Dendritic cell treated with granulocyte-macrophage colony-stimulating factor and Interleukin-4, amounts not matched to agents 40 ng/mL and 50 ng/mL, for 4 days (primary cell): ENCODE measurements at regions not wholly inside any gene's neighbourhood (a gene's known extent, or its start where the extent isn't known, plus 50 kb on each side); places are given as distances from the start of the nearest gene placed in this dataset.

Source experiments
- H3K27ac Mint-ChIP-seq: one replicate; pipeline ENCODE4 v1.8.0; 2022; ENCODE audit warnings: mild to moderate bottlenecking, mixed read lengths
- H3K27me3 Mint-ChIP-seq: one replicate; pipeline ENCODE4 v1.8.0; 2022; ENCODE audit warnings: mild to moderate bottlenecking, mixed read lengths
- H3K36me3 Mint-ChIP-seq: one replicate; pipeline ENCODE4 v1.8.0; 2022; ENCODE audit warnings: low read depth, mixed read lengths
- H3K4me1 Mint-ChIP-seq: one replicate; pipeline ENCODE4 v1.8.0; 2022; ENCODE audit warnings: low read depth, mixed read lengths
- H3K4me3 Mint-ChIP-seq: one replicate; pipeline ENCODE4 v1.8.0; 2022; ENCODE audit warnings: mild to moderate bottlenecking, moderate library complexity, mixed read lengths
- H3K9me3 Mint-ChIP-seq: one replicate; pipeline ENCODE4 v1.8.0; 2022; ENCODE audit warnings: mixed read lengths
- intact Hi-C: fragments of 100-400 bp; cut with micrococcal nuclease; formaldehyde crosslinking; loops from one replicate; pipeline ENCODE4 v1.15.0; 2022

GRCh38 chr7:67550801-67551436, 554.3 kb downstream of the TYW1 start:
- H3K9me3 Mint-ChIP-seq: peaks cover 50% of the 10 kb centered on the region
- H3K36me3 Mint-ChIP-seq: no peaks in the 10 kb centered on the region
- H3K4me1 Mint-ChIP-seq: no peaks in the 10 kb centered on the region
- intact Hi-C loops: no loop called here
- H3K27ac Mint-ChIP-seq: no peak overlapping the region
- no peak overlapping the region for H3K4me3 Mint-ChIP-seq
- no peaks in the 10 kb centered on the region for H3K27me3 Mint-ChIP-seq

GRCh38 chr7:67552738-67553137, 556.1 kb downstream of the TYW1 start:
- peaks cover 56% of the 10 kb centered on the region for H3K9me3 Mint-ChIP-seq
- H3K27ac Mint-ChIP-seq: no peak overlapping the region
- no peaks in the 10 kb centered on the region for H3K27me3 Mint-ChIP-seq
- intact Hi-C loops: no loop called here
- no peaks in the 10 kb centered on the region for H3K4me1 Mint-ChIP-seq
- H3K36me3 Mint-ChIP-seq: no peaks in the 10 kb centered on the region
- no peak overlapping the region for H3K4me3 Mint-ChIP-seq

GRCh38 chr7:67553378-67553777, 556.7 kb downstream of the TYW1 start:
- no peaks in the 10 kb centered on the region for H3K4me1 Mint-ChIP-seq
- H3K27me3 Mint-ChIP-seq: no peaks in the 10 kb centered on the region
- no peaks in the 10 kb centered on the region for H3K36me3 Mint-ChIP-seq
- no peak overlapping the region for H3K27ac Mint-ChIP-seq
- H3K9me3 Mint-ChIP-seq: peaks cover 53% of the 10 kb centered on the region
- intact Hi-C loops: no loop called here
- no peak overlapping the region for H3K4me3 Mint-ChIP-seq

GRCh38 chr7:67554986-67555385, 558.4 kb downstream of the TYW1 start:
- Mint-ChIP-seq H3K27me3 (no peaks in the 10 kb centered on the region), H3K9me3 (peaks cover 57% of the 10 kb centered on the region), H3K4me1 (no peaks in the 10 kb centered on the region), H3K4me3 (no peak overlapping the region), H3K36me3 (no peaks in the 10 kb centered on the region), H3K27ac (no peak overlapping the region)
- intact Hi-C loops: no loop called here

- no peaks in the 10 kb centered on the region for H3K4me1 Mint-ChIP-seq
Measured at GRCh38 chr7:67564959-67565358, 568.3 kb downstream of the TYW1 start.

GRCh38 chr7:67566101-67566500, 569.5 kb downstream of the TYW1 start:
- no peaks in the 10 kb centered on the region for H3K36me3 Mint-ChIP-seq
- H3K4me3 Mint-ChIP-seq: no peak overlapping the region
- H3K27me3 Mint-ChIP-seq: no peaks in the 10 kb centered on the region
- intact Hi-C loops: no loop called here
- peaks cover 67% of the 10 kb centered on the region for H3K9me3 Mint-ChIP-seq
- no peaks in the 10 kb centered on the region for H3K4me1 Mint-ChIP-seq
- no peak overlapping the region for H3K27ac Mint-ChIP-seq

More at GRCh38 chr7:67564959-67565358, 568.3 kb downstream of the TYW1 start:
- Mint-ChIP-seq H3K27me3 (no peaks in the 10 kb centered on the region), H3K36me3 (no peaks in the 10 kb centered on the region), H3K9me3 (peaks cover 61% of the 10 kb centered on the region), H3K4me3 (no peak overlapping the region), H3K27ac (no peak overlapping the region)
- intact Hi-C loops: no loop called here

- Mint-ChIP-seq H3K27ac (no peak overlapping the region), H3K4me3 (no peak overlapping the region), H3K27me3 (no peaks in the 10 kb centered on the region), H3K4me1 (no peaks in the 10 kb centered on the region), H3K9me3 (peaks cover 55% of the 10 kb centered on the region), H3K36me3 (no peaks in the 10 kb centered on the region)
- intact Hi-C loops: no loop called here
Measured at GRCh38 chr7:67571026-67571545, 574.5 kb downstream of the TYW1 start.

GRCh38 chr7:67573639-67574038, 577.0 kb downstream of the TYW1 start:
- no peaks in the 10 kb centered on the region for H3K4me1 Mint-ChIP-seq
- H3K9me3 Mint-ChIP-seq: peaks cover 59% of the 10 kb centered on the region
- H3K27ac Mint-ChIP-seq: no peak overlapping the region

GRCh38 chr7:67588631-67589030, 592.0 kb downstream of the TYW1 start:
- H3K27me3 Mint-ChIP-seq: no peaks in the 10 kb centered on the region
- H3K9me3 Mint-ChIP-seq: peaks cover 25% of the 10 kb centered on the region

More at GRCh38 chr7:67573639-67574038, 577.0 kb downstream of the TYW1 start:
- H3K36me3 Mint-ChIP-seq: no peaks in the 10 kb centered on the region
- intact Hi-C loops: no loop called here
- H3K27me3 Mint-ChIP-seq: no peaks in the 10 kb centered on the region
- H3K4me3 Mint-ChIP-seq: no peak overlapping the region

GRCh38 chr7:67589183-67589582, 592.5 kb downstream of the TYW1 start:
- Mint-ChIP-seq H3K9me3 (peaks cover 25% of the 10 kb centered on the region), H3K4me3 (no peak overlapping the region), H3K4me1 (no peaks in the 10 kb centered on the region), H3K36me3 (no peaks in the 10 kb centered on the region), H3K27me3 (no peaks in the 10 kb centered on the region), H3K27ac (no peak overlapping the region)
- intact Hi-C loops: no loop called here

More at GRCh38 chr7:67588631-67589030, 592.0 kb downstream of the TYW1 start:
- no peaks in the 10 kb centered on the region for H3K36me3 Mint-ChIP-seq
- no peak overlapping the region for H3K4me3 Mint-ChIP-seq
- H3K4me1 Mint-ChIP-seq: no peaks in the 10 kb centered on the region
- H3K27ac Mint-ChIP-seq: no peak overlapping the region
- intact Hi-C loops: no loop called here

- Mint-ChIP-seq H3K36me3 (no peaks in the 10 kb centered on the region), H3K4me3 (no peak overlapping the region), H3K4me1 (no peaks in the 10 kb centered on the region), H3K27me3 (no peaks in the 10 kb centered on the region), H3K9me3 (peaks cover 25% of the 10 kb centered on the region), H3K27ac (no peak overlapping the region)
- intact Hi-C loops: no loop called here
Measured at GRCh38 chr7:67590649-67591048, 594.0 kb downstream of the TYW1 start.

- H3K27me3 Mint-ChIP-seq: no peaks in the 10 kb centered on the region
- no peak overlapping the region for H3K4me3 Mint-ChIP-seq
- no peaks in the 10 kb centered on the region for H3K36me3 Mint-ChIP-seq
- no peaks in the 10 kb centered on the region for H3K4me1 Mint-ChIP-seq
- intact Hi-C loops: no loop called here
- H3K9me3 Mint-ChIP-seq: peaks cover 17% of the 10 kb centered on the region
- H3K27ac Mint-ChIP-seq: no peak overlapping the region
Measured at GRCh38 chr7:67593794-67594193, 597.2 kb downstream of the TYW1 start.

GRCh38 chr7:67595431-67596180, 599.0 kb downstream of the TYW1 start:
- Mint-ChIP-seq H3K36me3 (no peaks in the 10 kb centered on the region), H3K27ac (no peak overlapping the region), H3K27me3 (no peaks in the 10 kb centered on the region), H3K4me1 (no peaks in the 10 kb centered on the region), H3K9me3 (peaks cover 4% of the 10 kb centered on the region), H3K4me3 (no peak overlapping the region)
- intact Hi-C loops: no loop called here

- H3K4me3 Mint-ChIP-seq: no peak overlapping the region
- no peak overlapping the region for H3K27ac Mint-ChIP-seq
- intact Hi-C loops: no loop called here
- H3K4me1 Mint-ChIP-seq: no peaks in the 10 kb centered on the region
- H3K9me3 Mint-ChIP-seq: peaks cover 6% of the 10 kb centered on the region
- no peaks in the 10 kb centered on the region for H3K36me3 Mint-ChIP-seq
- no peaks in the 10 kb centered on the region for H3K27me3 Mint-ChIP-seq
Measured at GRCh38 chr7:67597161-67597560, 600.5 kb downstream of the TYW1 start.
